HEK293 (cell line): ENCODE measurements at regions not wholly inside any gene's neighbourhood (a gene's known extent, or its start where the extent isn't known, plus 50 kb on each side); places are given as distances from the start of the nearest gene placed in this dataset.

Source experiments
- ATF2 ChIP-seq: fragments of 450-650 bp; formaldehyde crosslinking; IDR thresholded peaks from 2 replicates; pipeline ENCODE4 v1.5.1; 2016; ENCODE audit warnings: missing biosample characterization, missing genetic modification characterization, low read depth
- MEIS1 ChIP-seq: sonication (generic); formaldehyde crosslinking; IDR thresholded peaks from 2 replicates; pipeline ENCODE4 v1.8.1; 2022; ENCODE audit warnings: missing genetic modification reagents, mild to moderate bottlenecking, borderline replicate concordance
- ZNF146 ChIP-seq: fragments of 450-650 bp; formaldehyde crosslinking; IDR thresholded peaks from 2 replicates; pipeline ENCODE4 v1.5.1; 2016; ENCODE audit warnings: missing biosample characterization, missing genetic modification characterization
- ZNF174 ChIP-seq: fragments of 450-650 bp; formaldehyde crosslinking; IDR thresholded peaks from 2 replicates; pipeline ENCODE4 v1.5.0; 2017; ENCODE audit warnings: missing biosample characterization, mild to moderate bottlenecking, missing genetic modification characterization
- ZNF311 ChIP-seq: fragments of 450-650 bp; formaldehyde crosslinking; IDR thresholded peaks from 2 replicates; pipeline ENCODE4 v1.5.1; 2017; ENCODE audit warnings: missing biosample characterization, missing genetic modification characterization, borderline replicate concordance
- ZNF398 ChIP-seq: fragments of 450-650 bp; formaldehyde crosslinking; IDR thresholded peaks from 2 replicates; pipeline ENCODE4 v1.5.1; 2017; ENCODE audit warnings: missing biosample characterization, missing genetic modification characterization
- ZXDB ChIP-seq: fragments of 450-650 bp; formaldehyde crosslinking; IDR thresholded peaks from 2 replicates; pipeline ENCODE4 v1.5.1; 2016; ENCODE audit warnings: missing biosample characterization, missing genetic modification characterization
- TF ChIP-seq, protein P1 (sequence below): fragments of 450-650 bp; formaldehyde crosslinking; IDR thresholded peaks from 2 replicates; pipeline ENCODE4 v1.5.1; 2016; ENCODE audit warnings: missing biosample characterization, missing genetic modification characterization
- TF ChIP-seq, protein P2 (sequence below): fragments of 450-650 bp; formaldehyde crosslinking; conservative IDR thresholded peaks from 2 replicates; pipeline ENCODE4 v1.5.1; 2016; ENCODE audit warnings: low read depth, missing biosample characterization, missing genetic modification characterization
- TF ChIP-seq, protein P3 (sequence below): fragments of 450-650 bp; formaldehyde crosslinking; IDR thresholded peaks from 2 replicates; pipeline ENCODE4 v1.5.1; 2016; ENCODE audit warnings: missing biosample characterization, missing genetic modification characterization
- TF ChIP-seq, protein P4 (sequence below): fragments of 450-650 bp; formaldehyde crosslinking; IDR thresholded peaks from 2 replicates; pipeline ENCODE4 v1.5.1; 2016; ENCODE audit warnings: missing biosample characterization, missing genetic modification characterization
- TF ChIP-seq, protein P5 (sequence below): fragments of 450-650 bp; formaldehyde crosslinking; IDR thresholded peaks from 2 replicates; pipeline ENCODE4 v1.5.1; 2017; ENCODE audit warnings: missing biosample characterization, missing genetic modification characterization

- TF ChIP-seq ZNF174 (tag by site-specific recombination), result no peak
- TF ChIP-seq, protein P1, sequence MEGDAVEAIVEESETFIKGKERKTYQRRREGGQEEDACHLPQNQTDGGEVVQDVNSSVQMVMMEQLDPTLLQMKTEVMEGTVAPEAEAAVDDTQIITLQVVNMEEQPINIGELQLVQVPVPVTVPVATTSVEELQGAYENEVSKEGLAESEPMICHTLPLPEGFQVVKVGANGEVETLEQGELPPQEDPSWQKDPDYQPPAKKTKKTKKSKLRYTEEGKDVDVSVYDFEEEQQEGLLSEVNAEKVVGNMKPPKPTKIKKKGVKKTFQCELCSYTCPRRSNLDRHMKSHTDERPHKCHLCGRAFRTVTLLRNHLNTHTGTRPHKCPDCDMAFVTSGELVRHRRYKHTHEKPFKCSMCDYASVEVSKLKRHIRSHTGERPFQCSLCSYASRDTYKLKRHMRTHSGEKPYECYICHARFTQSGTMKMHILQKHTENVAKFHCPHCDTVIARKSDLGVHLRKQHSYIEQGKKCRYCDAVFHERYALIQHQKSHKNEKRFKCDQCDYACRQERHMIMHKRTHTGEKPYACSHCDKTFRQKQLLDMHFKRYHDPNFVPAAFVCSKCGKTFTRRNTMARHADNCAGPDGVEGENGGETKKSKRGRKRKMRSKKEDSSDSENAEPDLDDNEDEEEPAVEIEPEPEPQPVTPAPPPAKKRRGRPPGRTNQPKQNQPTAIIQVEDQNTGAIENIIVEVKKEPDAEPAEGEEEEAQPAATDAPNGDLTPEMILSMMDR (tag by site-specific recombination), result no peak
- TF ChIP-seq, protein P2, sequence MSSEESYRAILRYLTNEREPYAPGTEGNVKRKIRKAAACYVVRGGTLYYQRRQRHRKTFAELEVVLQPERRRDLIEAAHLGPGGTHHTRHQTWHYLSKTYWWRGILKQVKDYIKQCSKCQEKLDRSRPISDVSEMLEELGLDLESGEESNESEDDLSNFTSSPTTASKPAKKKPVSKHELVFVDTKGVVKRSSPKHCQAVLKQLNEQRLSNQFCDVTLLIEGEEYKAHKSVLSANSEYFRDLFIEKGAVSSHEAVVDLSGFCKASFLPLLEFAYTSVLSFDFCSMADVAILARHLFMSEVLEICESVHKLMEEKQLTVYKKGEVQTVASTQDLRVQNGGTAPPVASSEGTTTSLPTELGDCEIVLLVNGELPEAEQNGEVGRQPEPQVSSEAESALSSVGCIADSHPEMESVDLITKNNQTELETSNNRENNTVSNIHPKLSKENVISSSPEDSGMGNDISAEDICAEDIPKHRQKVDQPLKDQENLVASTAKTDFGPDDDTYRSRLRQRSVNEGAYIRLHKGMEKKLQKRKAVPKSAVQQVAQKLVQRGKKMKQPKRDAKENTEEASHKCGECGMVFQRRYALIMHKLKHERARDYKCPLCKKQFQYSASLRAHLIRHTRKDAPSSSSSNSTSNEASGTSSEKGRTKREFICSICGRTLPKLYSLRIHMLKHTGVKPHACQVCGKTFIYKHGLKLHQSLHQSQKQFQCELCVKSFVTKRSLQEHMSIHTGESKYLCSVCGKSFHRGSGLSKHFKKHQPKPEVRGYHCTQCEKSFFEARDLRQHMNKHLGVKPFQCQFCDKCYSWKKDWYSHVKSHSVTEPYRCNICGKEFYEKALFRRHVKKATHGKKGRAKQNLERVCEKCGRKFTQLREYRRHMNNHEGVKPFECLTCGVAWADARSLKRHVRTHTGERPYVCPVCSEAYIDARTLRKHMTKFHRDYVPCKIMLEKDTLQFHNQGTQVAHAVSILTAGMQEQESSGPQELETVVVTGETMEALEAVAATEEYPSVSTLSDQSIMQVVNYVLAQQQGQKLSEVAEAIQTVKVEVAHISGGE, result no peak
- TF ChIP-seq ZNF146 (tag by site-specific recombination), result no peak
- TF ChIP-seq, protein P3, sequence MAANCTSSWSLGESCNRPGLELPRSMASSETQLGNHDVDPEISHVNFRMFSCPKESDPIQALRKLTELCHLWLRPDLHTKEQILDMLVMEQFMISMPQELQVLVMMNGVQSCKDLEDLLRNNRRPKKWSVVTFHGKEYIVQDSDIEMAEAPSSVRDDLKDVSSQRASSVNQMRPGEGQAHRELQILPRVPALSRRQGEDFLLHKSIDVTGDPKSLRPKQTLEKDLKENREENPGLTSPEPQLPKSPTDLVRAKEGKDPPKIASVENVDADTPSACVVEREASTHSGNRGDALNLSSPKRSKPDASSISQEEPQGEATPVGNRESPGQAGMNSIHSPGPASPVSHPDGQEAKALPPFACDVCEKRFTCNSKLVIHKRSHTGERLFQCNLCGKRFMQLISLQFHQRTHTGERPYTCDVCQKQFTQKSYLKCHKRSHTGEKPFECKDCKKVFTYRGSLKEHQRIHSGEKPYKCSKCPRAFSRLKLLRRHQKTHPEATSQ (tag by site-specific recombination), result no peak
- no peak for TF ChIP-seq MEIS1 (CRISPR knock-in tag)
- TF ChIP-seq ZNF311 (tag by site-specific recombination), result no peak
- TF ChIP-seq, protein P4, sequence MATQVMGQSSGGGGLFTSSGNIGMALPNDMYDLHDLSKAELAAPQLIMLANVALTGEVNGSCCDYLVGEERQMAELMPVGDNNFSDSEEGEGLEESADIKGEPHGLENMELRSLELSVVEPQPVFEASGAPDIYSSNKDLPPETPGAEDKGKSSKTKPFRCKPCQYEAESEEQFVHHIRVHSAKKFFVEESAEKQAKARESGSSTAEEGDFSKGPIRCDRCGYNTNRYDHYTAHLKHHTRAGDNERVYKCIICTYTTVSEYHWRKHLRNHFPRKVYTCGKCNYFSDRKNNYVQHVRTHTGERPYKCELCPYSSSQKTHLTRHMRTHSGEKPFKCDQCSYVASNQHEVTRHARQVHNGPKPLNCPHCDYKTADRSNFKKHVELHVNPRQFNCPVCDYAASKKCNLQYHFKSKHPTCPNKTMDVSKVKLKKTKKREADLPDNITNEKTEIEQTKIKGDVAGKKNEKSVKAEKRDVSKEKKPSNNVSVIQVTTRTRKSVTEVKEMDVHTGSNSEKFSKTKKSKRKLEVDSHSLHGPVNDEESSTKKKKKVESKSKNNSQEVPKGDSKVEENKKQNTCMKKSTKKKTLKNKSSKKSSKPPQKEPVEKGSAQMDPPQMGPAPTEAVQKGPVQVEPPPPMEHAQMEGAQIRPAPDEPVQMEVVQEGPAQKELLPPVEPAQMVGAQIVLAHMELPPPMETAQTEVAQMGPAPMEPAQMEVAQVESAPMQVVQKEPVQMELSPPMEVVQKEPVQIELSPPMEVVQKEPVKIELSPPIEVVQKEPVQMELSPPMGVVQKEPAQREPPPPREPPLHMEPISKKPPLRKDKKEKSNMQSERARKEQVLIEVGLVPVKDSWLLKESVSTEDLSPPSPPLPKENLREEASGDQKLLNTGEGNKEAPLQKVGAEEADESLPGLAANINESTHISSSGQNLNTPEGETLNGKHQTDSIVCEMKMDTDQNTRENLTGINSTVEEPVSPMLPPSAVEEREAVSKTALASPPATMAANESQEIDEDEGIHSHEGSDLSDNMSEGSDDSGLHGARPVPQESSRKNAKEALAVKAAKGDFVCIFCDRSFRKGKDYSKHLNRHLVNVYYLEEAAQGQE (tag by site-specific recombination), result no peak
- no peak for TF ChIP-seq ATF2 (tag by site-specific recombination)
- no peak for TF ChIP-seq ZXDB (tag by site-specific recombination)
- no peak for TF ChIP-seq ZNF398
- TF ChIP-seq, protein P5, sequence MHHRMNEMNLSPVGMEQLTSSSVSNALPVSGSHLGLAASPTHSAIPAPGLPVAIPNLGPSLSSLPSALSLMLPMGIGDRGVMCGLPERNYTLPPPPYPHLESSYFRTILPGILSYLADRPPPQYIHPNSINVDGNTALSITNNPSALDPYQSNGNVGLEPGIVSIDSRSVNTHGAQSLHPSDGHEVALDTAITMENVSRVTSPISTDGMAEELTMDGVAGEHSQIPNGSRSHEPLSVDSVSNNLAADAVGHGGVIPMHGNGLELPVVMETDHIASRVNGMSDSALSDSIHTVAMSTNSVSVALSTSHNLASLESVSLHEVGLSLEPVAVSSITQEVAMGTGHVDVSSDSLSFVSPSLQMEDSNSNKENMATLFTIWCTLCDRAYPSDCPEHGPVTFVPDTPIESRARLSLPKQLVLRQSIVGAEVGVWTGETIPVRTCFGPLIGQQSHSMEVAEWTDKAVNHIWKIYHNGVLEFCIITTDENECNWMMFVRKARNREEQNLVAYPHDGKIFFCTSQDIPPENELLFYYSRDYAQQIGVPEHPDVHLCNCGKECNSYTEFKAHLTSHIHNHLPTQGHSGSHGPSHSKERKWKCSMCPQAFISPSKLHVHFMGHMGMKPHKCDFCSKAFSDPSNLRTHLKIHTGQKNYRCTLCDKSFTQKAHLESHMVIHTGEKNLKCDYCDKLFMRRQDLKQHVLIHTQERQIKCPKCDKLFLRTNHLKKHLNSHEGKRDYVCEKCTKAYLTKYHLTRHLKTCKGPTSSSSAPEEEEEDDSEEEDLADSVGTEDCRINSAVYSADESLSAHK (tag by site-specific recombination), result no peak
These were observed 1165.9 kb upstream of the TENM3 start for GRCh38 chr4:181077341-181077740.
